Adipocyte (in vitro differentiated cells): ENCODE measurements at regions not wholly inside any gene's neighbourhood (a gene's known extent, or its start where the extent isn't known, plus 50 kb on each side); places are given as distances from the start of the nearest gene placed in this dataset.
"Not testable (repeated sequence)": the region's sequence is repeated elsewhere in the genome, so short reads cannot be mapped to it uniquely, and the experiment has no call there.

Experiments
- DNase-seq: peaks from one replicate; pipeline ENCODE4 v3.0.0-alpha.2; 2015; ENCODE audit warnings: low read depth
- H3K27me3 ChIP-seq: replicated peaks from 2 replicates; pipeline ENCODE4 v1.7.0; 2013; ENCODE audit warnings: mild to moderate bottlenecking, low read length, moderate library complexity; ENCODE audit not compliant: control insufficient read depth, insufficient read depth
- H3K36me3 ChIP-seq: 2 replicates; pipeline ENCODE4 v1.7.0; 2013; ENCODE audit warnings: low read length, mild to moderate bottlenecking, moderate library complexity; ENCODE audit not compliant: control insufficient read depth, insufficient read depth, severe bottlenecking
- H3K4me1 ChIP-seq: 2 replicates; pipeline ENCODE4 v1.7.0; 2013; ENCODE audit warnings: mild to moderate bottlenecking, low read length, moderate library complexity; ENCODE audit not compliant: control insufficient read depth, insufficient read depth
- H3K4me3 ChIP-seq: 2 replicates; pipeline ENCODE4 v1.7.0; 2013; ENCODE audit warnings: mild to moderate bottlenecking, low read length, moderate library complexity
- H3K9ac ChIP-seq: 2 replicates; pipeline ENCODE4 v1.7.0; 2013; ENCODE audit warnings: mild to moderate bottlenecking, low read length, moderate library complexity
- H3K9me3 ChIP-seq: 2 replicates; pipeline ENCODE4 v1.7.0; 2013; ENCODE audit warnings: mild to moderate bottlenecking, low read length, moderate library complexity; ENCODE audit not compliant: control insufficient read depth

- Histone ChIP-seq H3K4me3 (no peak overlapping the region), H3K4me1 (no peaks in the 10 kb centered on the region), H3K9me3 (no peaks in the 10 kb centered on the region), H3K9ac (no peak overlapping the region), H3K27me3 (peaks cover 33% of the 10 kb centered on the region), H3K36me3 (no peaks in the 10 kb centered on the region)
- no peak for DNase-seq
Measured at GRCh38 chr3:198096015-198096414, 136.0 kb downstream of the LMLN start.

GRCh38 chr3:198097048-198097447 is 137.0 kb downstream of the LMLN start:
- H3K9ac ChIP-seq = no peak overlapping the region
- no peaks in the 10 kb centered on the region for H3K9me3 ChIP-seq
- peaks cover 32% of the 10 kb centered on the region for H3K27me3 ChIP-seq
- no peak overlapping the region for H3K4me3 ChIP-seq
- no peak for DNase-seq
- no peaks in the 10 kb centered on the region for H3K4me1 ChIP-seq
- H3K36me3 ChIP-seq = no peaks in the 10 kb centered on the region

- not testable (repeated sequence) for H3K4me1 ChIP-seq, H3K9ac ChIP-seq, H3K36me3 ChIP-seq, H3K9me3 ChIP-seq, H3K4me3 ChIP-seq, DNase-seq
- peaks cover 17% of the 10 kb centered on the region for H3K27me3 ChIP-seq
Measured at GRCh38 chr3:198098661-198099081, 138.7 kb downstream of the LMLN start.

GRCh38 chr3:198103070-198103469 is 143.1 kb downstream of the LMLN start:
- DNase-seq, H3K36me3 ChIP-seq, H3K4me3 ChIP-seq, H3K27me3 ChIP-seq, H3K9me3 ChIP-seq, H3K9ac ChIP-seq, H3K4me1 ChIP-seq: not testable (repeated sequence)

- H3K4me1 ChIP-seq = no peaks in the 10 kb centered on the region
- H3K4me3 ChIP-seq = no peak overlapping the region
- H3K9ac ChIP-seq = no peak overlapping the region
- DNase-seq = no peak
- peaks cover 39% of the 10 kb centered on the region for H3K27me3 ChIP-seq
- no peaks in the 10 kb centered on the region for H3K9me3 ChIP-seq
- H3K36me3 ChIP-seq = no peaks in the 10 kb centered on the region
Measured at GRCh38 chr3:198106265-198106664, 146.2 kb downstream of the LMLN start.

- DNase-seq = no peak
- Histone ChIP-seq H3K4me3 (no peak overlapping the region), H3K4me1 (no peaks in the 10 kb centered on the region), H3K36me3 (no peaks in the 10 kb centered on the region), H3K9ac (no peak overlapping the region), H3K9me3 (peaks cover 2% of the 10 kb centered on the region), H3K27me3 (peaks cover 49% of the 10 kb centered on the region)
Measured at GRCh38 chr3:198107840-198108734, 148.1 kb downstream of the LMLN start.

- no peak for DNase-seq
- Histone ChIP-seq H3K36me3 (no peaks in the 10 kb centered on the region), H3K9me3 (peaks cover 3% of the 10 kb centered on the region), H3K9ac (no peak overlapping the region), H3K4me3 (no peak overlapping the region), H3K4me1 (peaks cover 3% of the 10 kb centered on the region), H3K27me3 (peaks cover 58% of the 10 kb centered on the region)
Measured at GRCh38 chr3:198109883-198110282, 149.9 kb downstream of the LMLN start.

GRCh38 chr3:198112031-198112430 is 152.0 kb downstream of the LMLN start:
- Histone ChIP-seq H3K9me3 (peaks cover 3% of the 10 kb centered on the region), H3K4me3 (no peak overlapping the region), H3K36me3 (no peaks in the 10 kb centered on the region), H3K27me3 (peaks cover 55% of the 10 kb centered on the region), H3K4me1 (peaks cover 3% of the 10 kb centered on the region), H3K9ac (no peak overlapping the region)
- no peak for DNase-seq

- DNase-seq = peak; percentile 15
- H3K27me3 ChIP-seq = peaks cover 47% of the 10 kb centered on the region
- H3K9me3 ChIP-seq = peaks cover 3% of the 10 kb centered on the region
- peaks cover 3% of the 10 kb centered on the region for H3K4me1 ChIP-seq
- H3K36me3 ChIP-seq = no peaks in the 10 kb centered on the region
- H3K9ac ChIP-seq = no peak overlapping the region
- H3K4me3 ChIP-seq = peak overlapping the region; percentile 50
Measured at GRCh38 chr3:198113206-198114053, 153.4 kb downstream of the LMLN start.

- H3K9ac ChIP-seq, DNase-seq, H3K4me1 ChIP-seq, H3K4me3 ChIP-seq, H3K36me3 ChIP-seq, H3K9me3 ChIP-seq: not testable (repeated sequence)
- H3K27me3 ChIP-seq = peaks cover 39% of the 10 kb centered on the region
Measured at GRCh38 chr3:198114516-198114915, 154.5 kb downstream of the LMLN start.

- not testable (repeated sequence) for H3K9ac ChIP-seq, H3K27me3 ChIP-seq, H3K9me3 ChIP-seq, DNase-seq, H3K4me1 ChIP-seq, H3K4me3 ChIP-seq, H3K36me3 ChIP-seq
Measured at GRCh38 chr3:198122184-198122583, 162.2 kb downstream of the LMLN start.
